GM23338 (cell line): ENCODE measurements at regions not wholly inside any gene's neighbourhood (a gene's known extent, or its start where the extent isn't known, plus 50 kb on each side); places are given as distances from the start of the nearest gene placed in this dataset.

ENCODE experiments used
- CREB1 ChIP-seq: fragments of 250-450 bp; sonication (Bioruptor Pico); IDR thresholded peaks from 2 replicates; pipeline ENCODE4 v1.5.0; 2020; ENCODE audit warnings: low read depth, mild to moderate bottlenecking, moderate library complexity
- EZH2 ChIP-seq: fragments of 200-600 bp; sonication (generic); IDR thresholded peaks from one replicate; pipeline ENCODE4 v1.8.0; 2017; ENCODE audit warnings: antibody characterized with exemption, mild to moderate bottlenecking, low read depth; ENCODE audit not compliant: unreplicated experiment
- JUNB ChIP-seq: IDR thresholded peaks from one replicate; pipeline ENCODE4 v1.6.1; 2016; ENCODE audit warnings: antibody characterized with exemption; ENCODE audit not compliant: unreplicated experiment
- POLR2AphosphoS5 ChIP-seq: IDR thresholded peaks from 2 replicates; pipeline ENCODE4 v1.6.1; 2016; ENCODE audit warnings: antibody characterized with exemption, low read depth
- STAT1 ChIP-seq: IDR thresholded peaks from one replicate; pipeline ENCODE4 v1.6.1; 2016; ENCODE audit warnings: antibody characterized with exemption; ENCODE audit not compliant: unreplicated experiment
- TF ChIP-seq, protein P1 (sequence below), 2 experiments: fragments of 200-600 bp in 1 of 2; sonication (generic) in 1 of 2; conservative IDR thresholded peaks; 2 replicates each; pipeline versions ENCODE4 v1.5.1 to v1.6.1; 2016 to 2017; ENCODE audit warnings: antibody characterized with exemption in 2 of 2, low read depth in 2 of 2, mild to moderate bottlenecking in 2 of 2, moderate library complexity in 1 of 2
- TF ChIP-seq, protein P2 (sequence below): IDR thresholded peaks from one replicate; pipeline ENCODE4 v1.6.1; 2018; ENCODE audit warnings: antibody characterized with exemption; ENCODE audit not compliant: unreplicated experiment

DNA sequence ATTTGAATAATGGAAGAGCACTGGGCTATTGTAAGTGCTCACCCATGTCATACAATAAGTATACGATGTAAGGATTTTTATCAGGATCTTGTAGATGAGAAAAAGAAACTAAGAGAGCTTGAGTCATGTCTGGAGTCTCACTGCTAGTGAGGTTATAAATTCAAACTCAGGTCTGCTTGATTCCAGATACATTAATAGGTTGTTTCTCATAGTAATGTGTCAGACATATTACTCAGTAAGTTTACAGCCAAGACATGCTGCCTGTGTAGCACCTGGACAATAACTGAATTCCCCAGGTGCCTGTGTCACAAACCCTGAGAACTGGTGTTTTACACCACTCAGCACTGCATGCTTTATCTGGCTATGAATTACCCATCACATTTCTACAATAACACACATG is 216.9 kb upstream of the LRP1B start:
- TF ChIP-seq, protein P1, sequence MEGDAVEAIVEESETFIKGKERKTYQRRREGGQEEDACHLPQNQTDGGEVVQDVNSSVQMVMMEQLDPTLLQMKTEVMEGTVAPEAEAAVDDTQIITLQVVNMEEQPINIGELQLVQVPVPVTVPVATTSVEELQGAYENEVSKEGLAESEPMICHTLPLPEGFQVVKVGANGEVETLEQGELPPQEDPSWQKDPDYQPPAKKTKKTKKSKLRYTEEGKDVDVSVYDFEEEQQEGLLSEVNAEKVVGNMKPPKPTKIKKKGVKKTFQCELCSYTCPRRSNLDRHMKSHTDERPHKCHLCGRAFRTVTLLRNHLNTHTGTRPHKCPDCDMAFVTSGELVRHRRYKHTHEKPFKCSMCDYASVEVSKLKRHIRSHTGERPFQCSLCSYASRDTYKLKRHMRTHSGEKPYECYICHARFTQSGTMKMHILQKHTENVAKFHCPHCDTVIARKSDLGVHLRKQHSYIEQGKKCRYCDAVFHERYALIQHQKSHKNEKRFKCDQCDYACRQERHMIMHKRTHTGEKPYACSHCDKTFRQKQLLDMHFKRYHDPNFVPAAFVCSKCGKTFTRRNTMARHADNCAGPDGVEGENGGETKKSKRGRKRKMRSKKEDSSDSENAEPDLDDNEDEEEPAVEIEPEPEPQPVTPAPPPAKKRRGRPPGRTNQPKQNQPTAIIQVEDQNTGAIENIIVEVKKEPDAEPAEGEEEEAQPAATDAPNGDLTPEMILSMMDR (conservative IDR thresholded peaks at IDR 0.05; ENCODE audit: low read depth in 2 of 2), result no peak
- TF ChIP-seq, protein P2, sequence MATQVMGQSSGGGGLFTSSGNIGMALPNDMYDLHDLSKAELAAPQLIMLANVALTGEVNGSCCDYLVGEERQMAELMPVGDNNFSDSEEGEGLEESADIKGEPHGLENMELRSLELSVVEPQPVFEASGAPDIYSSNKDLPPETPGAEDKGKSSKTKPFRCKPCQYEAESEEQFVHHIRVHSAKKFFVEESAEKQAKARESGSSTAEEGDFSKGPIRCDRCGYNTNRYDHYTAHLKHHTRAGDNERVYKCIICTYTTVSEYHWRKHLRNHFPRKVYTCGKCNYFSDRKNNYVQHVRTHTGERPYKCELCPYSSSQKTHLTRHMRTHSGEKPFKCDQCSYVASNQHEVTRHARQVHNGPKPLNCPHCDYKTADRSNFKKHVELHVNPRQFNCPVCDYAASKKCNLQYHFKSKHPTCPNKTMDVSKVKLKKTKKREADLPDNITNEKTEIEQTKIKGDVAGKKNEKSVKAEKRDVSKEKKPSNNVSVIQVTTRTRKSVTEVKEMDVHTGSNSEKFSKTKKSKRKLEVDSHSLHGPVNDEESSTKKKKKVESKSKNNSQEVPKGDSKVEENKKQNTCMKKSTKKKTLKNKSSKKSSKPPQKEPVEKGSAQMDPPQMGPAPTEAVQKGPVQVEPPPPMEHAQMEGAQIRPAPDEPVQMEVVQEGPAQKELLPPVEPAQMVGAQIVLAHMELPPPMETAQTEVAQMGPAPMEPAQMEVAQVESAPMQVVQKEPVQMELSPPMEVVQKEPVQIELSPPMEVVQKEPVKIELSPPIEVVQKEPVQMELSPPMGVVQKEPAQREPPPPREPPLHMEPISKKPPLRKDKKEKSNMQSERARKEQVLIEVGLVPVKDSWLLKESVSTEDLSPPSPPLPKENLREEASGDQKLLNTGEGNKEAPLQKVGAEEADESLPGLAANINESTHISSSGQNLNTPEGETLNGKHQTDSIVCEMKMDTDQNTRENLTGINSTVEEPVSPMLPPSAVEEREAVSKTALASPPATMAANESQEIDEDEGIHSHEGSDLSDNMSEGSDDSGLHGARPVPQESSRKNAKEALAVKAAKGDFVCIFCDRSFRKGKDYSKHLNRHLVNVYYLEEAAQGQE, result no peak
- no peak for TF ChIP-seq POLR2AphosphoS5
- no peak for TF ChIP-seq EZH2
- no peak for TF ChIP-seq CREB1 (CRISPR knock-in tag)
- TF ChIP-seq JUNB, result no peak
- TF ChIP-seq STAT1, result no peak
